ENCODE measurements at regions not wholly inside any gene's neighbourhood (a gene's known extent, or its start where the extent isn't known, plus 50 kb on each side); places are given as distances from the start of the nearest gene placed in this dataset.

DNA sequence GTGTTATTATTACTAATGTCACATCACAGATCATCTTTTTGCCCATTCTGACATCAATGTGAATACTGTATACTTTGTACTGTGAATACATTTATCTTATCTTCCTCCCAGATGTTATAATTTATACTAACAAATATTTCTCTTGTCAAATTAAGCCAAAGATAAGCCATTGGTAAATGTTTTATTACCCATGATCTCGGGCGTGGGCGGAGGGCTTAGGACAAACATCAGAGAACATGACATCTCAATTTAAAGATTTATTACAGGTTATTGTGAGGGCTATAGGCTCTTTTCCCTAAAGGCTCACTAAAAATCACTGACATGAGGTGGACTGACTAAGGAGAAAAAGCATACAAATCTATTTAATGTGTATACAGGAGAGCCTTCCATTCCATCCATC, 58.2 kb upstream of the DGKB start:
- no peak for DNase-seq

DNA sequence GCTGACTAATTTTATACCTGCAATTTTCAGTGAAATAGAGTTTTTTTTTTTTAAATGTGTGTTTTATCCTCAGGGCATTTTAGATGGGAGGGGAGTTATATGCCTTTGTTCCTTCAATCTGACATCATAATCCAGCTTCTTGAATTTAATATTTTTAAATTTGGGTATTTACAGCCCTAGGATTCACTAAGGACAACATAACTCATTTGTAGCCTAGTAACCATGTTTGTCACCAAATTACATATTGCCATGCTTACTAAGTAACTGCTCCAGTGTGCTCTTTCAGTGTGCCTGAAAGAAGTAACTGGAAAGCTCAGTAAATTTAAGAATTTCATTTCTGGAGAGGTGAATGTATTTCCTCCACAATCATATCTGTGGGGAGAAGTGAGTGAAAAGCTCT, 56.8 kb upstream of the DGKB start:
- DNase-seq, result no peak

- no peak for DNase-seq
Measured at GRCh38 chr7:14954035-14954434, 51.5 kb upstream of the DGKB start.

All from NCI-H1436 (cell line).